GM12874 (cell line): ENCODE measurements at regions not wholly inside any gene's neighbourhood (a gene's known extent, or its start where the extent isn't known, plus 50 kb on each side); places are given as distances from the start of the nearest gene placed in this dataset.

ENCODE experiments used
- TF ChIP-seq, protein P1 (sequence below): IDR thresholded peaks from 2 replicates; pipeline ENCODE4 v1.5.1; 2011; ENCODE audit warnings: low read depth, mild to moderate bottlenecking, control low read depth, low read length, moderate library complexity; ENCODE audit not compliant: insufficient read depth

DNA sequence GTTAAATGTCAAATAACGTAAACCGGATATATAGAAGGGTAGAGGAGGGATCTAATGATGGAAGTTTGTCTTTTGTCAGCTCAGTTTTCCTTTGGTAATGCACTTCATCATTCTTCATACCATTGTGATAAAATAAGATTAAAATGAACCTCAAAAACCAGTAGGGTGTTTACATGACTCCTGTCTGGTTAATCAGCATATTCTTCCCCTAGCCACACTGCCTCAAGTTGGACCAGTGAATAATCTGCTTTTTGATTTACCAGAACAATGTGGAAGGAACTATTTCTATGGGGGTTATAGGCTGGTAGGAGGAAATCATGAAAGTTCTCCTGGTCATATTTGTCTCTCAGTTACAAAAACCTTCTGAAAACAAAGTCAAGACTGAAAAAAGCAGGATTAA lies 634.7 kb downstream of the NCAM2 start:
- TF ChIP-seq, protein P1, sequence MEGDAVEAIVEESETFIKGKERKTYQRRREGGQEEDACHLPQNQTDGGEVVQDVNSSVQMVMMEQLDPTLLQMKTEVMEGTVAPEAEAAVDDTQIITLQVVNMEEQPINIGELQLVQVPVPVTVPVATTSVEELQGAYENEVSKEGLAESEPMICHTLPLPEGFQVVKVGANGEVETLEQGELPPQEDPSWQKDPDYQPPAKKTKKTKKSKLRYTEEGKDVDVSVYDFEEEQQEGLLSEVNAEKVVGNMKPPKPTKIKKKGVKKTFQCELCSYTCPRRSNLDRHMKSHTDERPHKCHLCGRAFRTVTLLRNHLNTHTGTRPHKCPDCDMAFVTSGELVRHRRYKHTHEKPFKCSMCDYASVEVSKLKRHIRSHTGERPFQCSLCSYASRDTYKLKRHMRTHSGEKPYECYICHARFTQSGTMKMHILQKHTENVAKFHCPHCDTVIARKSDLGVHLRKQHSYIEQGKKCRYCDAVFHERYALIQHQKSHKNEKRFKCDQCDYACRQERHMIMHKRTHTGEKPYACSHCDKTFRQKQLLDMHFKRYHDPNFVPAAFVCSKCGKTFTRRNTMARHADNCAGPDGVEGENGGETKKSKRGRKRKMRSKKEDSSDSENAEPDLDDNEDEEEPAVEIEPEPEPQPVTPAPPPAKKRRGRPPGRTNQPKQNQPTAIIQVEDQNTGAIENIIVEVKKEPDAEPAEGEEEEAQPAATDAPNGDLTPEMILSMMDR = no peak

DNA sequence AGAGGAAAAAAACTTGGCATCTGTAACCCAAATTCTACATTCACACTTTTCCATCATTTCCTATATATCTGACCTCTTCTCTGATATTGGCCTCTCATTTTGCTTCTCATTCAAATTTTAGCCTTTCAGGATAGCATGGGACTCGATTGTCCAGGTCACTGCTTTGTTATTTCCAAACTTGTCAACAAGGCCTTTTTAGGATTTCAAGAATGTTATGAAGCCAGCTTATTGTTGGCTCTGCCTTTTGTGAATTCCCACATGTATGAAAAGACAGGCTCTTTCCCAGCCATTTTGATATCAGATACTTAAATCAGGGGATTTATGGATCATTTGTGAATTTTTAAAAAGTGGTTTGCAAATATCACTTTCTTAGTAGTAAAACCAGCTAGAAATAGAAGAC lies 663.5 kb downstream of the NCAM2 start:
- TF ChIP-seq, protein P1 = no peak

DNA sequence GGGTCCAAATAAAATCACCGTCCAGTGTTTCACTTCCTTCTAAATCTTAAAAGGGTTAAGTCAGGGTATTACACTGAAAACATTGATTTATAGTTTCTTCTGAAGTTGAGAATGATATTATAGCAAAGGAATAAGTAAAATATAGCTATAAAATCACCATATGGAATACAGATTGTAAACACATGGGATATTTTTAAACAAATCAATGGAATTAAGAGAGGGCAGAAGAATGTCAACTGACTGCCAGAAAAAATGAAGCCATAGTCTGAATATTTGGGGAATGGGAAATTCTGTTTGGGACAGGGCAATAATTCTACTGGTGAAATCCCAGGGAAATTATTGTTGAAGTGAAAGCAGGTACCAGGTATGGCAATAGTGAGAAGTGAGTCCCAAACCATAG lies 664.6 kb downstream of the NCAM2 start:
- TF ChIP-seq, protein P1 = no peak

DNA sequence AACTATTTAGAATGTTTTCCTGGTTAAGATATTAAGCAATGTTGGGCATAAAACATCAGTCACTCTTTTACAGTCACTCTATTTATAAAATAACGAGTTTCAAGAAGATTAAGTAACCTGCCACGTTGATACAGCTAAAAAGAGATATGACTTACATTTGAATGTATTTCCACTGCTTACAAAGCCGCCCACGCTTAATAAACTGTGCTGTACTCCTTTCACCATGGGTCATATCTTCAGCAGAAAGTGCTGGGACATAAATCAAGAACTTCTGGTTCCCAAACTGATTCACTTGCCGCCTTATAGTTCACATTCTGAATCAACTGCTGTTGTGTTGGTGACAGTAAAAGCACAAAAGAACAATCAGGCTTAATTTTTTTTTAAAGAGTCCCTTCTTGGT lies 666.7 kb downstream of the NCAM2 start:
- TF ChIP-seq, protein P1 = no peak

DNA sequence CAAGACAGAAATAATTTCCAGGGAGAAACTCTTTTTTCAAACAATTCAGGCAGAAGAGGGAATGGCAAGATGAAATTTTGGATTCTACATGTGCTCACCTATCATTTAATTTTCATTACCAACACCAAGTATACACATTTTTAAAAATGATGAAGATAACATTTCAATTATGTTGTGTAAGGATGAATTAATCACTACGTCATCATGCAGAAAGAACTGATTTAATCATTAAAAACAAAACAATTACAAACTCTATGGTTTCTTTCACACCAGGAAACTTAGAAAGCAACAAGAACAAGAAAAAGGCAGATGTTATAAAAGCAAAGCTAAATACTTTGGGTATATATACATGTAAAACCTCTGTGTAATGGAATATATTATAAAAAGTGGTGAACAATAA lies 668.5 kb downstream of the NCAM2 start:
- TF ChIP-seq, protein P1 = no peak

DNA sequence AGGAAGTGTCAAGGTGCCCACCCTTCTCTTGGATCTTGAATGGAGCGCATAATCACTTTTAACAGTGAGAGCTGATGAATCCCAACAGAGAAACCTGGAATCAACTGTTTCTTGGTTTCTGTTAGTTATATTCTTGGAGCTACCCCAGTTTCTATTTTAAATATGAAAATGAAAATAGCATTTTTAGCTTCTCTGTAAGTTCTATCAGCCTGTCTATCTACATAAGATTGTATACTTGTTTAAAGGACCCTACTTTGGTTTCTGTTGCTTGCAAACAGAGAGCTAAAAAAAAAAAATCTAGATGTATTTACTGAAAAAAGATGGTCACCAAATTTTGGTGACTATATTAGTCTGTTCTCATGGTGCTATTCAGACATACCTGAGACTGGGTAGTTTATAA lies 670.0 kb downstream of the NCAM2 start:
- TF ChIP-seq, protein P1 = no peak

DNA sequence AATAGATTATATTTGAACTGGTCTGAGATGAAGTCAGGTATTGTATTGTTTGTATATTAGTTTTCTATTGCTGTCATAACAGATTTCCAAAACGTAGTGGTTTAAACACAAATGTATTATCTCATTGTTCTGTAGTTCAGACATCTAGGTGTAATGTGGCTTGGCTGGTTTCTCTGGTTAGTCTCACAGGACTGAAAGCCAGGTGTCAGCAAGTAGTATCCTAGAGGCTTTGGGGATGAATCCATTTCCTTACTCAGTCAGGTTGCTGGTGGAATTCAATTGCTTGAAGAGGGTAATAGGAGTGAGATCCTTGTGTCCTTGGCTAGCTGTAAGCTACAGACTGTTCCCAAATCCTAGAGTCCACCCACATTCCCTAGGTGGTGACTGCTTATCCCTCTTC lies 675.8 kb downstream of the NCAM2 start:
- TF ChIP-seq, protein P1 = no peak

DNA sequence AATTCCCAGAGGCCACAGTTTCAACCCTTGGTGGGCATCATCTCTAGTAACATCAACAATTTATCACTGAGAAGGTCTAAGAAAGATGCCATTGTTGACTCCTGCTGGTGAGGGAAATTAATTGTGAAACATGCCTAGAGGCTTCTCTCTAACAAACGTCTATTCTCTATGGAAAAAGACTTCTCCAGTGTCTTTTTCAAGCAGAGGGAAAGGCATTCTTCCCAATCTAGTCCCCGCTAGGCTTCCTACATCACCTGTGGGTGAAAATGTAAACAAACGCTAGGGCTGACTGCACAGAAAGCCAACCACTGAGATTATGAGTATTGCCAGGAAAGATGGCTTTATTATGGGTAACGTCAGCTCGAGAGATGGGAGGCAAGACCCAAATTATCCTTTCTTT lies 677.4 kb downstream of the NCAM2 start:
- TF ChIP-seq, protein P1 = no peak
